ENCODE measurements at regions not wholly inside any gene's neighbourhood (a gene's known extent, or its start where the extent isn't known, plus 50 kb on each side); places are given as distances from the start of the nearest gene placed in this dataset.

DNA sequence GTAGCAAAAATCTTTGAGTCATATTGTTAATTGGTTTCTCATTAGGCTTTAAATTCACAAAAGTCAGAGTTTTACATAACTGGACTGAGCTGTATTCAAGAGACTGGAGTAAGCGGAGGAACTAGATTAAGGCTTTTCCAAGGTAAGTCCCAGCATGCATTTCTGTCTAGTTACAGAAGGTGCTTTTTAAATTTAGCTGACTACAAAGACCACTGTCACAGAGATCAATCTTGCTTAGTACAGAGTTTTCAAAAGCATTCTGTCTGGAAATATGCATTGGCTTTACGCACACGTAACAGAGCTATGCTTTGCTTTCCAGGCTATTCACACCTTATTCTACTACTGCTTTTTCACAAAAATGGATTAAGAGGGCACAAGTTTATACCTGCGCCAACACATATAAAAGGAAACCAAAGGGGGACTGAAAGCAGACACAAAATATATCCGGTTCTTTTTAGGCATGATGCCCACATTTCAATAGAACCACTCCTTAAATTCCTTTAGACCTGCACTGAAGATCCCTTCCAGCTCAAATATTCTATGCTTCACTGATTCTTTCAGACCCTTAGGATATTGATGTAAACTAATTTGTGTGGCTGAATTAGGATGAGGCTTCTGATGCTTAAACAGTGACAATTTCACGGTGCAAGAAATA, 560.7 kb upstream of the CRIM1 start:
- Histone ChIP-seq H3K9me2 (no peaks in the 10 kb centered on the region), H3K27ac (ENCODE audit: low read depth in 2 of 2, low read length in 1 of 2) (no peak overlapping the region), H4K20me1 (ENCODE audit: insufficient read depth) (no peaks in the 10 kb centered on the region), H3K79me2 (ENCODE audit: insufficient read depth) (no peaks in the 10 kb centered on the region), H3K27me3 (ENCODE audit: insufficient read depth) (no peaks in the 10 kb centered on the region), H3K9ac (no peak overlapping the region), H2AFZ (ENCODE audit: low read depth) (no peak overlapping the region), H3K4me2 (no peak overlapping the region), H3K4me3 (ENCODE audit: low read depth in 2 of 2, low read length in 1 of 2) (no peak overlapping the region), H3F3A (replicated peaks; ENCODE audit: insufficient read depth) (no peaks in the 10 kb centered on the region), H3K9me3 (no peaks in the 10 kb centered on the region), H3K36me3 (replicated peaks in 1 of 2; ENCODE audit: control insufficient read depth in 1 of 2, insufficient read depth in 2 of 2, low read length in 1 of 2) (no peaks in the 10 kb centered on the region), H3K4me1 (ENCODE audit: control insufficient read depth in 1 of 2, insufficient read depth in 2 of 2, low read depth in 1 of 2, low read length in 1 of 2) (no peaks in the 10 kb centered on the region)
- POLR2A ChIA-PET = no interaction called here
- 27% methylated on average over 6 of the region's 6 CpGs for WGBS (ENCODE audit: low lambda C conversion rate)
- DNase-seq = no peak
- no peak for TF ChIP-seq CHD2 (IDR thresholded peaks at IDR 0.05; ENCODE audit: low read length, partially characterized antibody)
- no peak for TF ChIP-seq EZH2phosphoT487 (IDR thresholded peaks at IDR 0.05; ENCODE audit: borderline replicate concordance, low read depth)
- TF ChIP-seq FOXM1 (IDR thresholded peaks at IDR 0.05; ENCODE audit: low read depth) = no peak
- TF ChIP-seq, protein P1, sequence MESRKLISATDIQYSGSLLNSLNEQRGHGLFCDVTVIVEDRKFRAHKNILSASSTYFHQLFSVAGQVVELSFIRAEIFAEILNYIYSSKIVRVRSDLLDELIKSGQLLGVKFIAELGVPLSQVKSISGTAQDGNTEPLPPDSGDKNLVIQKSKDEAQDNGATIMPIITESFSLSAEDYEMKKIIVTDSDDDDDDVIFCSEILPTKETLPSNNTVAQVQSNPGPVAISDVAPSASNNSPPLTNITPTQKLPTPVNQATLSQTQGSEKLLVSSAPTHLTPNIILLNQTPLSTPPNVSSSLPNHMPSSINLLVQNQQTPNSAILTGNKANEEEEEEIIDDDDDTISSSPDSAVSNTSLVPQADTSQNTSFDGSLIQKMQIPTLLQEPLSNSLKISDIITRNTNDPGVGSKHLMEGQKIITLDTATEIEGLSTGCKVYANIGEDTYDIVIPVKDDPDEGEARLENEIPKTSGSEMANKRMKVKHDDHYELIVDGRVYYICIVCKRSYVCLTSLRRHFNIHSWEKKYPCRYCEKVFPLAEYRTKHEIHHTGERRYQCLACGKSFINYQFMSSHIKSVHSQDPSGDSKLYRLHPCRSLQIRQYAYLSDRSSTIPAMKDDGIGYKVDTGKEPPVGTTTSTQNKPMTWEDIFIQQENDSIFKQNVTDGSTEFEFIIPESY (IDR thresholded peaks at IDR 0.05; ENCODE audit: borderline replicate concordance, low read depth) = no peak
- no peak for TF ChIP-seq EP300 (IDR thresholded peaks at IDR 0.05; ENCODE audit: borderline replicate concordance in 1 of 2, low read depth in 1 of 2, low read length in 1 of 2)
- TF ChIP-seq, protein P2, sequence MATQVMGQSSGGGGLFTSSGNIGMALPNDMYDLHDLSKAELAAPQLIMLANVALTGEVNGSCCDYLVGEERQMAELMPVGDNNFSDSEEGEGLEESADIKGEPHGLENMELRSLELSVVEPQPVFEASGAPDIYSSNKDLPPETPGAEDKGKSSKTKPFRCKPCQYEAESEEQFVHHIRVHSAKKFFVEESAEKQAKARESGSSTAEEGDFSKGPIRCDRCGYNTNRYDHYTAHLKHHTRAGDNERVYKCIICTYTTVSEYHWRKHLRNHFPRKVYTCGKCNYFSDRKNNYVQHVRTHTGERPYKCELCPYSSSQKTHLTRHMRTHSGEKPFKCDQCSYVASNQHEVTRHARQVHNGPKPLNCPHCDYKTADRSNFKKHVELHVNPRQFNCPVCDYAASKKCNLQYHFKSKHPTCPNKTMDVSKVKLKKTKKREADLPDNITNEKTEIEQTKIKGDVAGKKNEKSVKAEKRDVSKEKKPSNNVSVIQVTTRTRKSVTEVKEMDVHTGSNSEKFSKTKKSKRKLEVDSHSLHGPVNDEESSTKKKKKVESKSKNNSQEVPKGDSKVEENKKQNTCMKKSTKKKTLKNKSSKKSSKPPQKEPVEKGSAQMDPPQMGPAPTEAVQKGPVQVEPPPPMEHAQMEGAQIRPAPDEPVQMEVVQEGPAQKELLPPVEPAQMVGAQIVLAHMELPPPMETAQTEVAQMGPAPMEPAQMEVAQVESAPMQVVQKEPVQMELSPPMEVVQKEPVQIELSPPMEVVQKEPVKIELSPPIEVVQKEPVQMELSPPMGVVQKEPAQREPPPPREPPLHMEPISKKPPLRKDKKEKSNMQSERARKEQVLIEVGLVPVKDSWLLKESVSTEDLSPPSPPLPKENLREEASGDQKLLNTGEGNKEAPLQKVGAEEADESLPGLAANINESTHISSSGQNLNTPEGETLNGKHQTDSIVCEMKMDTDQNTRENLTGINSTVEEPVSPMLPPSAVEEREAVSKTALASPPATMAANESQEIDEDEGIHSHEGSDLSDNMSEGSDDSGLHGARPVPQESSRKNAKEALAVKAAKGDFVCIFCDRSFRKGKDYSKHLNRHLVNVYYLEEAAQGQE (IDR thresholded peaks at IDR 0.05; ENCODE audit: low read depth, low read length) = no peak
- no peak for TF ChIP-seq GABPA (IDR thresholded peaks at IDR 0.05; ENCODE audit: low read depth)
- TF ChIP-seq RXRA (IDR thresholded peaks at IDR 0.05; ENCODE audit: borderline replicate concordance, low read depth) = no peak
- CTCF ChIA-PET = no interaction called here

DNA sequence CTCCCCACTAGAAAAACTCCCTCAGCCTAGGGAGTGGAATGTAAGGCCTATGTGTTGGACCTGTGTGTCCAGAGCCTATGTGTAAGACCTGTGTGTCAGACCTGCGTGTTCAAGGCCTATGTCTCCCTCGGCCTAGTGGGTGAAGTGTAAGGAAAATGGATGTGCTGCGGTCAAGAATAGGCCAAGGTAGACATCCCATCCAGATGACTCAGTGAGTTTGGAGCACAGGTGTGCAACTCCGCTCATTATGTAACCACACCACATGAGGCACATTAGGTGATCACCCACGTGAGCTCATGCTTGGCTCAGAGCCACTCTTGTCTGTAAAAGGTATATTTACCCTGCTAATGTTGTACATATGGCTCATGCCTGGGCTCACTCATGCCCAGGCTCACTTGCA, 565.3 kb upstream of the CRIM1 start:
- H4K20me1 ChIP-seq (ENCODE audit: insufficient read depth) = no peaks in the 10 kb centered on the region
- no peaks in the 10 kb centered on the region for H3K4me1 ChIP-seq (ENCODE audit: control insufficient read depth in 1 of 2, insufficient read depth in 2 of 2, low read depth in 1 of 2, low read length in 1 of 2)
- no peaks in the 10 kb centered on the region for H3K79me2 ChIP-seq (ENCODE audit: insufficient read depth)
- ChIA-PET CTCF (no interaction called here), POLR2A (no interaction called here)
- no peak overlapping the region for H3K9ac ChIP-seq
- WGBS (ENCODE audit: low lambda C conversion rate) = 10% methylated on average over 5 of the region's 5 CpGs
- no peaks in the 10 kb centered on the region for H3K27me3 ChIP-seq (ENCODE audit: insufficient read depth)
- no peaks in the 10 kb centered on the region for H3K9me3 ChIP-seq
- no peak overlapping the region for H3K27ac ChIP-seq (ENCODE audit: low read depth in 2 of 2, low read length in 1 of 2)
- H3F3A ChIP-seq (replicated peaks; ENCODE audit: insufficient read depth) = no peaks in the 10 kb centered on the region
- H2AFZ ChIP-seq (ENCODE audit: low read depth) = no peak overlapping the region
- no peak overlapping the region for H3K4me3 ChIP-seq (ENCODE audit: low read depth in 2 of 2, low read length in 1 of 2)
- no peak for DNase-seq
- H3K4me2 ChIP-seq = no peak overlapping the region
- no peaks in the 10 kb centered on the region for H3K36me3 ChIP-seq (replicated peaks in 1 of 2; ENCODE audit: control insufficient read depth in 1 of 2, insufficient read depth in 2 of 2, low read length in 1 of 2)
- no peaks in the 10 kb centered on the region for H3K9me2 ChIP-seq
- TF ChIP-seq, protein P3, sequence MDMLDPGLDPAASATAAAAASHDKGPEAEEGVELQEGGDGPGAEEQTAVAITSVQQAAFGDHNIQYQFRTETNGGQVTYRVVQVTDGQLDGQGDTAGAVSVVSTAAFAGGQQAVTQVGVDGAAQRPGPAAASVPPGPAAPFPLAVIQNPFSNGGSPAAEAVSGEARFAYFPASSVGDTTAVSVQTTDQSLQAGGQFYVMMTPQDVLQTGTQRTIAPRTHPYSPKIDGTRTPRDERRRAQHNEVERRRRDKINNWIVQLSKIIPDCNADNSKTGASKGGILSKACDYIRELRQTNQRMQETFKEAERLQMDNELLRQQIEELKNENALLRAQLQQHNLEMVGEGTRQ (IDR thresholded peaks at IDR 0.05; ENCODE audit: borderline replicate concordance, low read depth, low read length) = no peak
- TF ChIP-seq, protein P4, sequence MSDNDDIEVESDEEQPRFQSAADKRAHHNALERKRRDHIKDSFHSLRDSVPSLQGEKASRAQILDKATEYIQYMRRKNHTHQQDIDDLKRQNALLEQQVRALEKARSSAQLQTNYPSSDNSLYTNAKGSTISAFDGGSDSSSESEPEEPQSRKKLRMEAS (IDR thresholded peaks at IDR 0.05; ENCODE audit: low read depth) = no peak
- TF ChIP-seq TAF1 (IDR thresholded peaks at IDR 0.05; ENCODE audit: borderline replicate concordance, low read depth, low read length) = no peak
- no peak for TF ChIP-seq NRF1 (IDR thresholded peaks at IDR 0.05; ENCODE audit: low read depth, low read length)
- no peak for TF ChIP-seq TEAD4 (IDR thresholded peaks at IDR 0.05; ENCODE audit: borderline replicate concordance, insufficient read depth)
- TF ChIP-seq RCOR1 (IDR thresholded peaks at IDR 0.05; ENCODE audit: low read length) = no peak
- no peak for TF ChIP-seq RAD21 (IDR thresholded peaks at IDR 0.05; ENCODE audit: low read length)
- TF ChIP-seq SMC3 (IDR thresholded peaks at IDR 0.05; ENCODE audit: low read depth, low read length) = no peak
- TF ChIP-seq ELF1 (IDR thresholded peaks at IDR 0.05) = no peak
- no peak for TF ChIP-seq FOSL2 (IDR thresholded peaks at IDR 0.05; ENCODE audit: borderline replicate concordance, low read depth)
- TF ChIP-seq FOXJ3 (CRISPR knock-in tag; IDR thresholded peaks at IDR 0.05) = no peak
- TF ChIP-seq, protein P1 (IDR thresholded peaks at IDR 0.05; ENCODE audit: borderline replicate concordance, low read depth) = no peak

Data from SK-N-SH (cell line).